ENCODE measurements at regions not wholly inside any gene's neighbourhood (a gene's known extent, or its start where the extent isn't known, plus 50 kb on each side); places are given as distances from the start of the nearest gene placed in this dataset.

DNA sequence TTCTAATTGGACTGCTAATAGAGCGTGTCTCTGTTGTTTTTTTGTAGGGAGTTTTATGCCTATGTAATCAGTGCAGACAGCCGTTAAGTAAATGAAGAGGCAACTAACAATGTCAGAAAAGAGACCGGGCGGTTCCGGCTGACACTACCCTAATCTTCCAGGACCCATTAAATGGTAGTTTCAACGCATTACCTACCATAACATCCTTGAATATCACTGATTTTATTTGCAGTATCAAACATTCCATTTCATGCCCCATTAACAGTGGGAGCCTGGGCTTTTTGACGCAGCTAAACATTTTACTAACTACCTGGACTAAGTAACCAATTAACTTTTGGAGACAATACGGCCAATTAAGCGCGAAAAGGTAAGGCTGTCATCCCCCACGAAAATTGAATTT lies 832.9 kb upstream of the NR2F2 start (continued):
- TF ChIP-seq ZFP3 (CRISPR knock-in tag; IDR thresholded peaks at IDR 0.05): no peak
- TF ChIP-seq SNAI2 (CRISPR knock-in tag; IDR thresholded peaks at IDR 0.05): no peak
- no peak for TF ChIP-seq OSR1 (CRISPR knock-in tag; IDR thresholded peaks at IDR 0.05)

DNA sequence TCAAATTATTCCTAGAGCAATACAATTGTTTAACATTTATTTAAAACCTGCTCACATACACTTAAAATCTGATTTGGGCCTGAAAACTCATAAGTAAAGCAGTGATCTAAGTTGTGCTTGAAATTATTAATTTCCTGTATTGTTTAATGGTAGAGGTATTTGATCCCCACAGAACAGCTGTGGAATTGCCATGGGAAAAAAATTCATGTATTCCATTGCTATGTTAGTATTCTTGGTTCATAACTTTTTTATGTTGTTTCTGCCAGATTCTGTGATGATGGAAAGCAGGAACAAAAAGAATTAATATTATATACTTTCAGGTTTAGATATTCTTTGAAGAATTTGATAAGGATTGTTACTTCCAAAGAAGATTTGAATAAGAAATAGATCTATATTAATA lies 831.5 kb upstream of the NR2F2 start:
- TF ChIP-seq TSHZ2 (CRISPR knock-in tag; IDR thresholded peaks at IDR 0.05) (no peak), ZNF8 (CRISPR knock-in tag; IDR thresholded peaks at IDR 0.05) (no peak), ZC3H10 (CRISPR knock-in tag; IDR thresholded peaks at IDR 0.05) (no peak), RARB (CRISPR knock-in tag; IDR thresholded peaks at IDR 0.05) (no peak), ZFP3 (CRISPR knock-in tag; IDR thresholded peaks at IDR 0.05) (no peak), BACH2 (CRISPR knock-in tag; IDR thresholded peaks at IDR 0.05; ENCODE audit: borderline replicate concordance) (no peak), ZNF70 (CRISPR knock-in tag; IDR thresholded peaks at IDR 0.05) (no peak), ISL1 (CRISPR knock-in tag; IDR thresholded peaks at IDR 0.05) (no peak), CSDC2 (CRISPR knock-in tag; IDR thresholded peaks at IDR 0.05) (no peak), OSR1 (CRISPR knock-in tag; IDR thresholded peaks at IDR 0.05) (no peak), TOX (CRISPR knock-in tag; IDR thresholded peaks at IDR 0.05; ENCODE audit: borderline replicate concordance) (no peak), ZNF565 (CRISPR knock-in tag; conservative IDR thresholded peaks at IDR 0.05; ENCODE audit: low read depth) (no peak)
- TF ChIP-seq, protein P1, sequence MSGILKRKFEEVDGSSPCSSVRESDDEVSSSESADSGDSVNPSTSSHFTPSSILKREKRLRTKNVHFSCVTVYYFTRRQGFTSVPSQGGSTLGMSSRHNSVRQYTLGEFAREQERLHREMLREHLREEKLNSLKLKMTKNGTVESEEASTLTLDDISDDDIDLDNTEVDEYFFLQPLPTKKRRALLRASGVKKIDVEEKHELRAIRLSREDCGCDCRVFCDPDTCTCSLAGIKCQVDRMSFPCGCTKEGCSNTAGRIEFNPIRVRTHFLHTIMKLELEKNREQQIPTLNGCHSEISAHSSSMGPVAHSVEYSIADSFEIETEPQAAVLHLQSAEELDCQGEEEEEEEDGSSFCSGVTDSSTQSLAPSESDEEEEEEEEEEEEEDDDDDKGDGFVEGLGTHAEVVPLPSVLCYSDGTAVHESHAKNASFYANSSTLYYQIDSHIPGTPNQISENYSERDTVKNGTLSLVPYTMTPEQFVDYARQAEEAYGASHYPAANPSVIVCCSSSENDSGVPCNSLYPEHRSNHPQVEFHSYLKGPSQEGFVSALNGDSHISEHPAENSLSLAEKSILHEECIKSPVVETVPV (CRISPR knock-in tag; IDR thresholded peaks at IDR 0.05): no peak
- TF ChIP-seq, protein P2, sequence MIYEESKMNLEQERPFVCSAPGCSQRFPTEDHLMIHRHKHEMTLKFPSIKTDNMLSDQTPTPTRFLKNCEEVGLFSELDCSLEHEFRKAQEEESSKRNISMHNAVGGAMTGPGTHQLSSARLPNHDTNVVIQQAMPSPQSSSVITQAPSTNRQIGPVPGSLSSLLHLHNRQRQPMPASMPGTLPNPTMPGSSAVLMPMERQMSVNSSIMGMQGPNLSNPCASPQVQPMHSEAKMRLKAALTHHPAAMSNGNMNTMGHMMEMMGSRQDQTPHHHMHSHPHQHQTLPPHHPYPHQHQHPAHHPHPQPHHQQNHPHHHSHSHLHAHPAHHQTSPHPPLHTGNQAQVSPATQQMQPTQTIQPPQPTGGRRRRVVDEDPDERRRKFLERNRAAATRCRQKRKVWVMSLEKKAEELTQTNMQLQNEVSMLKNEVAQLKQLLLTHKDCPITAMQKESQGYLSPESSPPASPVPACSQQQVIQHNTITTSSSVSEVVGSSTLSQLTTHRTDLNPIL (CRISPR knock-in tag; IDR thresholded peaks at IDR 0.05; ENCODE audit: low read depth): no peak
- no peak for ATAC-seq

DNA sequence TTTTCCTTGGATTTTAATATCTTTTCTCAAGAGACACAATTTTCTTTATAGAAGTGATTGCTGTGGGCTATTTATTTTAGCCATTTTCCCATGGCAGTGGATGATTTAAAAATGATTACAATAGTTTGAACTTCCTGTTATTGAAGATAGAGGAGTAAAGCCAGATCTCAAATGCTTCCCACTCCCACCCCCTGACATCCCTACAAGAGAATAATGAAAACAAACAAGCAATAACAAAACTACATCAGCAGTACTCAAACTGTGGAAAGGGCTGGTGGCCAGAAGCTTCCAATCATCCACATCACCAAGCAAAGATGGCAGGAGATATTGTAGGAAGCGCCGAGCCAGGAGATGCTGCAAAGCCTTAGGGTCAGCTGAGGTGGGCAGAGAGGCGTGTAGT lies 831.1 kb upstream of the NR2F2 start:
- no peak for ATAC-seq
- TF ChIP-seq ZNF565 (CRISPR knock-in tag; conservative IDR thresholded peaks at IDR 0.05; ENCODE audit: low read depth): no peak
- TF ChIP-seq CSDC2 (CRISPR knock-in tag; IDR thresholded peaks at IDR 0.05): no peak
- TF ChIP-seq ISL1 (CRISPR knock-in tag; IDR thresholded peaks at IDR 0.05): no peak
- TF ChIP-seq TSHZ2 (CRISPR knock-in tag; IDR thresholded peaks at IDR 0.05): no peak
- no peak for TF ChIP-seq TOX (CRISPR knock-in tag; IDR thresholded peaks at IDR 0.05; ENCODE audit: borderline replicate concordance)
- no peak for TF ChIP-seq GLIS3 (CRISPR knock-in tag; IDR thresholded peaks at IDR 0.05)
- TF ChIP-seq ZFP30 (CRISPR knock-in tag; IDR thresholded peaks at IDR 0.05): no peak
- TF ChIP-seq SNAI2 (CRISPR knock-in tag; IDR thresholded peaks at IDR 0.05): no peak
- TF ChIP-seq ZC3H10 (CRISPR knock-in tag; IDR thresholded peaks at IDR 0.05): no peak
- no peak for TF ChIP-seq ZNF8 (CRISPR knock-in tag; IDR thresholded peaks at IDR 0.05)
- no peak for TF ChIP-seq PPARA (CRISPR knock-in tag; IDR thresholded peaks at IDR 0.05; ENCODE audit: borderline replicate concordance)
- no peak for TF ChIP-seq BACH2 (CRISPR knock-in tag; IDR thresholded peaks at IDR 0.05; ENCODE audit: borderline replicate concordance)
- no peak for TF ChIP-seq ARNTL (CRISPR knock-in tag; IDR thresholded peaks at IDR 0.05; ENCODE audit: borderline replicate concordance, low read depth)
- TF ChIP-seq, protein P2 (CRISPR knock-in tag; IDR thresholded peaks at IDR 0.05; ENCODE audit: low read depth): no peak

Measured in SK-N-SH treated with all-trans-retinoic acid at 6 μM for 48 hours (cell line).